SK-N-SH (cell line): ENCODE measurements at regions not wholly inside any gene's neighbourhood (a gene's known extent, or its start where the extent isn't known, plus 50 kb on each side); places are given as distances from the start of the nearest gene placed in this dataset.

Experiments used
- CTCF ChIA-PET: fragments of 300-600, 350-600 bp; formaldehyde crosslinking; extraction: SDS; loops from one replicate; lab custom pipeline; 2021; lab: Yijun Ruan, JAX
- POLR2A ChIA-PET: fragments of 350-600 bp; sonication (Branson Sonifier 250); formaldehyde crosslinking; extraction: SDS; loops from one replicate; lab custom pipeline; 2020; ENCODE audit warnings: antibody characterized with exemption, inconsistent platforms; lab: Yijun Ruan, JAX
- DNase-seq: peaks from one replicate; pipeline ENCODE4 v3.0.0; 2012
- H2AFZ ChIP-seq: fragments of 200-600 bp; sonication (generic); 2 replicates; pipeline ENCODE4 v1.8.1; 2016; ENCODE audit warnings: antibody characterized with exemption, mild to moderate bottlenecking, low read depth
- H3F3A ChIP-seq: fragments of 200-600 bp; sonication (generic); replicated peaks from 2 replicates; pipeline ENCODE3; 2016; ENCODE audit warnings: antibody characterized with exemption, mild to moderate bottlenecking; ENCODE audit not compliant: insufficient read depth
- H3K27ac ChIP-seq, 2 experiments: fragments of 200-500 bp in 1 of 2; fragments of 200-600 bp in 1 of 2; sonication (Bioruptor generic) in 1 of 2; sonication (generic), shearing (Covaris generic) in 1 of 2; 2 replicates each; pipeline versions ENCODE4 v1.5.1 to v1.6.1; 2014 to 2016; ENCODE audit warnings: low read depth in 2 of 2, inconsistent platforms in 1 of 2, low read length in 1 of 2, mild to moderate bottlenecking in 1 of 2, mixed read lengths in 1 of 2
- H3K27me3 ChIP-seq: fragments of 200-600 bp; sonication (generic), shearing (Covaris generic); 2 replicates; pipeline ENCODE4 v1.6.1; 2016; ENCODE audit warnings: mixed run types; ENCODE audit not compliant: insufficient read depth
- H3K36me3 ChIP-seq, 2 experiments: fragments of 200-500 bp in 1 of 2; fragments of 200-600 bp in 1 of 2; sonication (Bioruptor generic) in 1 of 2; sonication (generic) in 1 of 2; replicated peaks in 1 of 2; 2 replicates each; pipeline versions ENCODE3 to v1.5.1; 2014 to 2016; ENCODE audit warnings: low read length in 1 of 2, mild to moderate bottlenecking in 1 of 2; ENCODE audit not compliant: insufficient read depth in 2 of 2, control insufficient read depth in 1 of 2
- H3K4me1 ChIP-seq, 2 experiments: fragments of 200-500 bp in 1 of 2; fragments of 200-600 bp in 1 of 2; sonication (Bioruptor generic) in 1 of 2; sonication (generic), shearing (Covaris generic) in 1 of 2; 2 replicates each; pipeline versions ENCODE4 v1.5.1 to v1.6.1; 2014 to 2016; ENCODE audit warnings: low read depth in 1 of 2, low read length in 1 of 2, mixed run types in 1 of 2; ENCODE audit not compliant: insufficient read depth in 2 of 2, control insufficient read depth in 1 of 2
- H3K4me2 ChIP-seq: fragments of 200-600 bp; sonication (generic), shearing (Covaris generic); 2 replicates; pipeline ENCODE4 v1.6.1; 2017; ENCODE audit warnings: mixed run types
- H3K4me3 ChIP-seq, 2 experiments: fragments of 200-500 bp in 1 of 2; fragments of 200-600 bp in 1 of 2; sonication (Bioruptor generic) in 1 of 2; sonication (generic), shearing (Covaris generic) in 1 of 2; 2 replicates each; pipeline versions ENCODE4 v1.5.1 to v1.8.1; 2014 to 2016; ENCODE audit warnings: low read depth in 2 of 2, inconsistent platforms in 1 of 2, low read length in 1 of 2, mild to moderate bottlenecking in 1 of 2, mixed read lengths in 1 of 2, moderate library complexity in 1 of 2
- H3K79me2 ChIP-seq: fragments of 200-600 bp; sonication (generic); 2 replicates; pipeline ENCODE4 v1.8.1; 2017; ENCODE audit warnings: mild to moderate bottlenecking; ENCODE audit not compliant: insufficient read depth
- H3K9ac ChIP-seq: fragments of 200-600 bp; sonication (generic); 2 replicates; pipeline ENCODE4 v1.6.1; 2017; ENCODE audit warnings: mixed run types
- H3K9me2 ChIP-seq: fragments of 200-600 bp; sonication (generic); 2 replicates; pipeline ENCODE4 v1.6.1; 2017; ENCODE audit warnings: mixed run types
- H3K9me3 ChIP-seq: fragments of 200-600 bp; sonication (generic); 2 replicates; pipeline ENCODE4 v1.6.1; 2017; ENCODE audit warnings: mixed run types, mild to moderate bottlenecking, moderate library complexity
- H4K20me1 ChIP-seq: fragments of 200-600 bp; sonication (generic); 2 replicates; pipeline ENCODE4 v1.6.1; 2017; ENCODE audit warnings: mild to moderate bottlenecking, mixed run types; ENCODE audit not compliant: insufficient read depth
- CHD2 ChIP-seq: fragments of 150-350 bp; IDR thresholded peaks from 2 replicates; pipeline ENCODE4 v1.6.1; 2018; ENCODE audit warnings: low read length; ENCODE audit not compliant: partially characterized antibody
- CTCF ChIP-seq: fragments of 200-600 bp; sonication (generic); IDR thresholded peaks from 2 replicates; pipeline ENCODE4 v1.6.1; 2017; ENCODE audit warnings: antibody characterized with exemption, mild to moderate bottlenecking, moderate library complexity
- JUND ChIP-seq: IDR thresholded peaks from 2 replicates; pipeline ENCODE4 v1.4.0; 2012
- MXI1 ChIP-seq: IDR thresholded peaks from 2 replicates; pipeline ENCODE4 v1.6.1; 2012; ENCODE audit warnings: mild to moderate bottlenecking, low read depth, low read length, improper control_type of control experiment
- NFIC ChIP-seq: IDR thresholded peaks from 2 replicates; pipeline ENCODE4 v1.4.0; 2012; ENCODE audit warnings: borderline replicate concordance
- POLR2AphosphoS5 ChIP-seq: IDR thresholded peaks from 2 replicates; pipeline ENCODE4 v1.6.1; 2012; ENCODE audit warnings: low read depth, low read length
- RAD21 ChIP-seq: IDR thresholded peaks from 2 replicates; pipeline ENCODE4 v1.6.1; 2012; ENCODE audit warnings: mild to moderate bottlenecking, low read length
- RCOR1 ChIP-seq: fragments of 150-350 bp; IDR thresholded peaks from 2 replicates; pipeline ENCODE4 v1.6.1; 2017; ENCODE audit warnings: antibody characterized with exemption, low read length
- REST ChIP-seq: IDR thresholded peaks from 2 replicates; pipeline ENCODE4 v1.6.1; 2012; ENCODE audit warnings: mild to moderate bottlenecking, low read depth, low read length, moderate library complexity
- SMC3 ChIP-seq: IDR thresholded peaks from 2 replicates; pipeline ENCODE4 v1.6.1; 2012; ENCODE audit warnings: low read depth, low read length, improper control_type of control experiment
- TEAD4 ChIP-seq: IDR thresholded peaks from 2 replicates; pipeline ENCODE4 v1.4.0; 2012; ENCODE audit warnings: mild to moderate bottlenecking, borderline replicate concordance; ENCODE audit not compliant: insufficient read depth
- WGBS: methylation state at CpG from one replicate; pipeline ENCODE4 v1.1.6; 2017; ENCODE audit warnings: low lambda C conversion rate; 5-methylcytosine and 5-hydroxymethylcytosine counted together
- TF ChIP-seq, protein P1 (sequence below): fragments of 150-350 bp; IDR thresholded peaks from 2 replicates; pipeline ENCODE4 v1.6.1; 2017; ENCODE audit warnings: antibody characterized with exemption, low read length, low read depth, borderline replicate concordance
- TF ChIP-seq, protein P2 (sequence below): IDR thresholded peaks from 2 replicates; pipeline ENCODE4 v1.4.0; 2012; ENCODE audit warnings: low read depth

DNA sequence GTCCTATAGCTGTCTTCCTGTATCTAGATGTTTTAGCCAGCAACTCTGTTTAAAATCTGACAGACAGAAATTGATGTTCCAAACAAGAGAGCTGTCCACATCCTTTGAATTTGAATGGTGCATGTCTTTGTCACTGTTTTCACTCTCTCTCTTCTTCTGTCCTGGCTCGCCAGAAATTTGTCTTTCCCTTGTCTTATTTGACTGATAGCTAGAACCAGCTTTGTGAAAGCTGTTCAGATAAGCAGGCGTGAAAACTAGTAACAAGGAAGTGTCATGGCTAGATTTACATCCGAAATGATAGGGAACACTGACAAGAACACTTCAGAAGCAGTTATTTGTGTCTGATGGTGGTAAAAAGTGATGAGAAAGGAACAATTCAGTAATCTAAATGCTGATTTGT, 354.9 kb upstream of the SLITRK1 start:
- Histone ChIP-seq H3F3A (no peaks in the 10 kb centered on the region), H3K27me3 (no peaks in the 10 kb centered on the region), H2AFZ (no peak overlapping the region; the same call in 1 of the 2 replicates), H3K9ac (no peak overlapping the region), H3K27ac (no peak overlapping the region), H3K4me2 (no peak overlapping the region), H3K36me3 (no peaks in the 10 kb centered on the region), H4K20me1 (no peaks in the 10 kb centered on the region), H3K9me3 (no peaks in the 10 kb centered on the region), H3K4me3 (no peak overlapping the region), H3K79me2 (no peaks in the 10 kb centered on the region), H3K4me1 (no peaks in the 10 kb centered on the region), H3K9me2 (no peaks in the 10 kb centered on the region)
- WGBS, result 3% methylated on average over 3 of the region's 3 CpGs
- DNase-seq, result no peak
- POLR2A ChIA-PET, result no interaction called here
- no peak for TF ChIP-seq JUND
- TF ChIP-seq, protein P1, sequence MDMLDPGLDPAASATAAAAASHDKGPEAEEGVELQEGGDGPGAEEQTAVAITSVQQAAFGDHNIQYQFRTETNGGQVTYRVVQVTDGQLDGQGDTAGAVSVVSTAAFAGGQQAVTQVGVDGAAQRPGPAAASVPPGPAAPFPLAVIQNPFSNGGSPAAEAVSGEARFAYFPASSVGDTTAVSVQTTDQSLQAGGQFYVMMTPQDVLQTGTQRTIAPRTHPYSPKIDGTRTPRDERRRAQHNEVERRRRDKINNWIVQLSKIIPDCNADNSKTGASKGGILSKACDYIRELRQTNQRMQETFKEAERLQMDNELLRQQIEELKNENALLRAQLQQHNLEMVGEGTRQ, result no peak
- no peak for TF ChIP-seq NFIC
- TF ChIP-seq CTCF, result no peak
- TF ChIP-seq REST, result no peak
- no peak for TF ChIP-seq RAD21
- TF ChIP-seq, protein P2, sequence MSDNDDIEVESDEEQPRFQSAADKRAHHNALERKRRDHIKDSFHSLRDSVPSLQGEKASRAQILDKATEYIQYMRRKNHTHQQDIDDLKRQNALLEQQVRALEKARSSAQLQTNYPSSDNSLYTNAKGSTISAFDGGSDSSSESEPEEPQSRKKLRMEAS, result no peak
- no peak for TF ChIP-seq CHD2
- no peak for TF ChIP-seq TEAD4
- no peak for TF ChIP-seq SMC3
- TF ChIP-seq RCOR1, result no peak
- no peak for TF ChIP-seq POLR2AphosphoS5
- no peak for TF ChIP-seq MXI1
- CTCF ChIA-PET, result no interaction called here
